CD14-positive monocyte (primary cell): ENCODE measurements at regions not wholly inside any gene's neighbourhood (a gene's known extent, or its start where the extent isn't known, plus 50 kb on each side); places are given as distances from the start of the nearest gene placed in this dataset.

ENCODE experiments used
- DNase-seq, 3 donors: peaks; one replicate each; pipeline ENCODE4 v3.0.0-alpha.2; 2011 to 2022
- H2AFZ ChIP-seq: 2 replicates; pipeline ENCODE4 v1.6.0; 2012; ENCODE audit warnings: mild to moderate bottlenecking, low read depth, low read length, inconsistent platforms; ENCODE audit not compliant: insufficient read depth, poor library complexity, severe bottlenecking
- H3K27ac ChIP-seq, 2 donors: 1 replicate in 1 of 2; 2 replicates in 1 of 2; pipeline ENCODE4 v1.5.1; 2012 to 2013; ENCODE audit warnings: low read length in 2 of 2, control low read depth in 1 of 2, inconsistent platforms in 1 of 2, low read depth in 1 of 2, mild to moderate bottlenecking in 1 of 2
- H3K27me3 ChIP-seq, 2 donors: one replicate each; pipeline versions ENCODE4 v1.6.0 to v1.6.1; 2011 to 2013; ENCODE audit warnings: low read length in 2 of 2; ENCODE audit not compliant: control insufficient read depth in 2 of 2, insufficient read depth in 2 of 2
- H3K36me3 ChIP-seq, 2 donors: replicated peaks in 1 of 2; 1 replicate in 1 of 2; 2 replicates in 1 of 2; pipeline versions ENCODE4 v1.5.1 to v1.6.1; 2012 to 2013; ENCODE audit warnings: low read length in 2 of 2, control low read depth in 1 of 2, inconsistent platforms in 1 of 2, mild to moderate bottlenecking in 1 of 2; ENCODE audit not compliant: insufficient read depth in 2 of 2, control insufficient read depth in 1 of 2
- H3K4me1 ChIP-seq, 2 donors: 1 replicate in 1 of 2; 2 replicates in 1 of 2; pipeline versions ENCODE4 v1.5.1 to v1.6.1; 2012 to 2013; ENCODE audit warnings: low read length in 2 of 2, control low read depth in 1 of 2, inconsistent platforms in 1 of 2, mild to moderate bottlenecking in 1 of 2, moderate library complexity in 1 of 2; ENCODE audit not compliant: insufficient read depth in 2 of 2, control insufficient read depth in 1 of 2
- H3K4me2 ChIP-seq: replicated peaks from 2 replicates; pipeline ENCODE3; 2012; ENCODE audit warnings: low read length, moderate library complexity, mild to moderate bottlenecking; ENCODE audit not compliant: poor library complexity, severe bottlenecking; ENCODE audit errors: extremely low read depth
- H3K4me3 ChIP-seq, 3 experiments: fragments of 200-600 bp in 1 of 3; sonication (generic) in 1 of 3; replicated peaks in 1 of 3; 1 replicate in 2 of 3; 2 replicates in 1 of 3; pipeline ENCODE4 v1.5.1; 2011 to 2013; ENCODE audit warnings: low read length in 3 of 3, mild to moderate bottlenecking in 3 of 3, control low read depth in 2 of 3, low read depth in 2 of 3, inconsistent platforms in 1 of 3, moderate library complexity in 1 of 3
- H3K79me2 ChIP-seq: 2 replicates; pipeline ENCODE4 v1.6.0; 2012; ENCODE audit warnings: mild to moderate bottlenecking, control low read depth, inconsistent platforms, low read length, moderate library complexity; ENCODE audit not compliant: insufficient read depth
- H3K9ac ChIP-seq: 2 replicates; pipeline ENCODE4 v1.6.0; 2017; ENCODE audit warnings: low read length, mild to moderate bottlenecking; ENCODE audit not compliant: insufficient read depth, poor library complexity, severe bottlenecking
- H3K9me3 ChIP-seq, 2 donors: replicated peaks in 1 of 2; 1 replicate in 1 of 2; 2 replicates in 1 of 2; pipeline versions ENCODE4 v1.5.1 to v1.6.1; 2012 to 2013; ENCODE audit warnings: low read length in 2 of 2, control low read depth in 1 of 2; ENCODE audit not compliant: control insufficient read depth in 1 of 2, insufficient read depth in 1 of 2
- H4K20me1 ChIP-seq: 2 replicates; pipeline ENCODE4 v1.6.0; 2012; ENCODE audit warnings: mild to moderate bottlenecking, low read length, control low read depth, moderate library complexity; ENCODE audit not compliant: insufficient read depth
- H3K27ac Mint-ChIP-seq, 7 donors: one replicate each; pipeline ENCODE4 v1.8.0; 2020; ENCODE audit warnings: mild to moderate bottlenecking in 7 of 7, mixed read lengths in 7 of 7, moderate library complexity in 6 of 7, inconsistent platforms in 2 of 7
- H3K27me3 Mint-ChIP-seq, 3 donors: one replicate each; pipeline ENCODE4 v1.8.0; 2021 to 2022; ENCODE audit warnings: low read depth in 3 of 3, mild to moderate bottlenecking in 3 of 3, mixed read lengths in 3 of 3, moderate library complexity in 3 of 3, inconsistent platforms in 1 of 3
- H3K36me3 Mint-ChIP-seq, 2 donors: one replicate each; pipeline ENCODE4 v1.8.0; 2020; ENCODE audit warnings: mixed read lengths in 2 of 2, inconsistent platforms in 1 of 2, mild to moderate bottlenecking in 1 of 2
- H3K4me1 Mint-ChIP-seq: one replicate; pipeline ENCODE4 v1.8.0; 2020; ENCODE audit warnings: mild to moderate bottlenecking, mixed read lengths
- H3K4me3 Mint-ChIP-seq, 2 donors: one replicate each; pipeline ENCODE4 v1.8.0; 2020; ENCODE audit warnings: mild to moderate bottlenecking in 2 of 2, mixed read lengths in 2 of 2, moderate library complexity in 1 of 2
- H3K9me3 Mint-ChIP-seq, 7 donors: one replicate each; pipeline ENCODE4 v1.8.0; 2020 to 2022; ENCODE audit warnings: mixed read lengths in 7 of 7, mild to moderate bottlenecking in 6 of 7, moderate library complexity in 6 of 7, inconsistent platforms in 2 of 7
- WGBS: methylation state at CpG from one replicate; pipeline ENCODE4 v1.1.5; 2013; ENCODE audit warnings: missing lambda C conversion rate; ENCODE audit not compliant: insufficient coverage; 5-methylcytosine and 5-hydroxymethylcytosine counted together
- intact Hi-C, 2 donors: fragments of 100-400 bp; cut with micrococcal nuclease; formaldehyde crosslinking; loops; one replicate each; pipeline versions ENCODE4 v1.15.0 to v1.15.1; 2023
- TF ChIP-seq, protein P1 (sequence below): fragments of 200-600 bp; IDR thresholded peaks from one replicate; pipeline ENCODE4 v1.8.0; 2022; ENCODE audit warnings: antibody characterized with exemption, mild to moderate bottlenecking

DNA sequence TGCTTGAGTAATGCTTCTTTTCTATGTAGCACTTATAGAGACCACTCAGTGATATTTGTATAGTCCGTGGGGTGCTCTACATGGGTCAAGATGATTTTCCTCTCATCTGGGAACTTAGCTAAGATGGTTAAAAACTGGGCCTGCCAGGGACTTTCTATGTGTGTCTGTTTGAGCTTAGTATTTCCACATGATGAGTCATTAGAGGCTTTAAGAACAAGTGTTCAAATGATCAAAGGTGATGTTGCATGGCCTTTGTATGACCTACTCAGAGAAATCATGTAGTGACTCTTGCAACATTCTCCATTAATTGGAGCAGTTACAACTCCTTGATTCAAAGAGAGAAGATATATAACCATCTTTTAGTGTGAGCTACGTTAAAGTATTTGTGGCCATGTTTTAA is 1480.5 kb upstream of the IGFBP7 start:
- Histone ChIP-seq H3K9me3 (no peaks in the 10 kb centered on the region), H3K27me3 (no peaks in the 10 kb centered on the region), H3K4me2 (no peak overlapping the region), H3K27ac (no peak overlapping the region), H2AFZ (no peak overlapping the region), H3K4me3 (no peak overlapping the region), H4K20me1 (no peaks in the 10 kb centered on the region), H3K4me1 (no peaks in the 10 kb centered on the region), H3K36me3 (no peaks in the 10 kb centered on the region), H3K79me2 (no peaks in the 10 kb centered on the region), H3K9ac (no peak overlapping the region)
- intact Hi-C loops: no loop called here
- H3K27me3 Mint-ChIP-seq: peaks cover 0 to 1% (median 1%) of the 10 kb centered on the region in 3 donors
- H3K9me3 Mint-ChIP-seq: peaks cover 0 to 10% (median 2%) of the 10 kb centered on the region in 7 donors
- H3K36me3 Mint-ChIP-seq: no peaks in the 10 kb centered on the region
- TF ChIP-seq, protein P1, sequence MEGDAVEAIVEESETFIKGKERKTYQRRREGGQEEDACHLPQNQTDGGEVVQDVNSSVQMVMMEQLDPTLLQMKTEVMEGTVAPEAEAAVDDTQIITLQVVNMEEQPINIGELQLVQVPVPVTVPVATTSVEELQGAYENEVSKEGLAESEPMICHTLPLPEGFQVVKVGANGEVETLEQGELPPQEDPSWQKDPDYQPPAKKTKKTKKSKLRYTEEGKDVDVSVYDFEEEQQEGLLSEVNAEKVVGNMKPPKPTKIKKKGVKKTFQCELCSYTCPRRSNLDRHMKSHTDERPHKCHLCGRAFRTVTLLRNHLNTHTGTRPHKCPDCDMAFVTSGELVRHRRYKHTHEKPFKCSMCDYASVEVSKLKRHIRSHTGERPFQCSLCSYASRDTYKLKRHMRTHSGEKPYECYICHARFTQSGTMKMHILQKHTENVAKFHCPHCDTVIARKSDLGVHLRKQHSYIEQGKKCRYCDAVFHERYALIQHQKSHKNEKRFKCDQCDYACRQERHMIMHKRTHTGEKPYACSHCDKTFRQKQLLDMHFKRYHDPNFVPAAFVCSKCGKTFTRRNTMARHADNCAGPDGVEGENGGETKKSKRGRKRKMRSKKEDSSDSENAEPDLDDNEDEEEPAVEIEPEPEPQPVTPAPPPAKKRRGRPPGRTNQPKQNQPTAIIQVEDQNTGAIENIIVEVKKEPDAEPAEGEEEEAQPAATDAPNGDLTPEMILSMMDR: no peak
- no CpG with 5 or more reads among the region's 2 CpGs for WGBS
- DNase-seq: no peak
- no peaks in the 10 kb centered on the region for H3K4me1 Mint-ChIP-seq
- H3K27ac Mint-ChIP-seq: no peak overlapping the region
- no peak overlapping the region for H3K4me3 Mint-ChIP-seq

DNA sequence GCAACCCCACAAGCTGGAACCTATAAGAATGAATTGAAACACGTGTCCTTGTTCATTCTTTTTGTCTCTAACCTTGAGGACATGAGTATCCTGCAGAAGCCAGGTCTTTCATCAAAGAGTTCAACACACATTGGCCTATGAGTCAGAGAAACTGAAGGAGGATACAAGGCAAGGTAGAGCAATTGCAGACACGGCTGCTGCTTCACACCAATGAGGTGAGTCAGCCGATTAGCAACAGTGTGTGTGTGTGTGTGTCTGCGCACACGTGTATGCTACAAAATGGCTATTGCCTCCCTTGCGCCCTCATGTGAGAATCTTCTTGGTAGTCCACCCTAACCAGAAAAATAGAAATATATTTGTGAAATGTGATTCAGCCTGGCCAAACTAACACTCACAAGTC is 1477.7 kb upstream of the IGFBP7 start:
- H3K27me3 ChIP-seq: no peaks in the 10 kb centered on the region
- peaks cover 5 to 19% (median 7%) of the 10 kb centered on the region in 7 donors for H3K9me3 Mint-ChIP-seq
- H3K27ac ChIP-seq: no peak overlapping the region
- 80% methylated on average over 2 of the region's 6 CpGs for WGBS
- H3K4me3 Mint-ChIP-seq: no peak overlapping the region
- intact Hi-C loops: no loop called here
- no peak overlapping the region for H3K4me2 ChIP-seq
- H3K36me3 Mint-ChIP-seq: no peaks in the 10 kb centered on the region
- TF ChIP-seq, protein P1: no peak
- no peaks in the 10 kb centered on the region for H3K4me1 ChIP-seq
- no peak for DNase-seq
- peaks cover 0 to 1% (median 0%) of the 10 kb centered on the region in 3 donors for H3K27me3 Mint-ChIP-seq
- H4K20me1 ChIP-seq: no peaks in the 10 kb centered on the region
- H3K9me3 ChIP-seq: peaks cover 11% of the 10 kb centered on the region in 2 donors
- no peaks in the 10 kb centered on the region for H3K36me3 ChIP-seq
- H3K79me2 ChIP-seq: no peaks in the 10 kb centered on the region
- H2AFZ ChIP-seq: no peak overlapping the region
- H3K4me1 Mint-ChIP-seq: no peaks in the 10 kb centered on the region
- no peak overlapping the region for H3K9ac ChIP-seq
- no peak overlapping the region for H3K27ac Mint-ChIP-seq
- H3K4me3 ChIP-seq: no peak overlapping the region
